ENCODE measurements at regions not wholly inside any gene's neighbourhood (a gene's known extent, or its start where the extent isn't known, plus 50 kb on each side); places are given as distances from the start of the nearest gene placed in this dataset.

- DNase-seq (ENCODE audit: low read depth): no peak
Observed at GRCh38 chr9:90306158-90306557, 336.5 kb downstream of the DIRAS2 start.

- no peak for DNase-seq (ENCODE audit: low read depth)
Observed at GRCh38 chr9:90307167-90307833, 335.3 kb downstream of the DIRAS2 start.

GRCh38 chr9:90307891-90308290, 334.7 kb downstream of the DIRAS2 start:
- no peak for DNase-seq (ENCODE audit: low read depth)

GRCh38 chr9:90308691-90309090, 333.9 kb downstream of the DIRAS2 start:
- DNase-seq (ENCODE audit: low read depth): no peak

- no peak for DNase-seq (ENCODE audit: low read depth)
Observed at GRCh38 chr9:90309809-90310520, 332.7 kb downstream of the DIRAS2 start.

GRCh38 chr9:90310521-90310876, 332.1 kb downstream of the DIRAS2 start:
- DNase-seq (ENCODE audit: low read depth): no peak

- no peak for DNase-seq (ENCODE audit: low read depth)
Observed at GRCh38 chr9:90311811-90312210, 330.8 kb downstream of the DIRAS2 start.

- no peak for DNase-seq (ENCODE audit: low read depth)
Observed at GRCh38 chr9:90322296-90322695, 320.3 kb downstream of the DIRAS2 start.

- DNase-seq (ENCODE audit: low read depth): no peak
Observed at GRCh38 chr9:90325913-90326653, 316.5 kb downstream of the DIRAS2 start.

- no peak for DNase-seq (ENCODE audit: low read depth)
Observed at GRCh38 chr9:90330231-90330630, 312.4 kb downstream of the DIRAS2 start.

- no peak for DNase-seq (ENCODE audit: low read depth)
Observed at GRCh38 chr9:90331826-90332575, 310.6 kb downstream of the DIRAS2 start.

GRCh38 chr9:90333226-90333625, 309.4 kb downstream of the DIRAS2 start:
- DNase-seq (ENCODE audit: low read depth): no peak

- no peak for DNase-seq (ENCODE audit: low read depth)
Observed at GRCh38 chr9:90340421-90340820, 302.2 kb downstream of the DIRAS2 start.

- no peak for DNase-seq (ENCODE audit: low read depth)
Observed at GRCh38 chr9:90342607-90343006, 300.0 kb downstream of the DIRAS2 start.

- DNase-seq (ENCODE audit: low read depth): peak; percentile 3
Observed at GRCh38 chr9:90343366-90343765, 299.3 kb downstream of the DIRAS2 start.

GRCh38 chr9:90343991-90344390, 298.6 kb downstream of the DIRAS2 start:
- DNase-seq (ENCODE audit: low read depth): no peak

GRCh38 chr9:90365666-90366065, 277.0 kb downstream of the DIRAS2 start:
- no peak for DNase-seq (ENCODE audit: low read depth)

GRCh38 chr9:90368241-90368640, 274.4 kb downstream of the DIRAS2 start:
- DNase-seq (ENCODE audit: low read depth): no peak

- DNase-seq (ENCODE audit: low read depth): no peak
Observed at GRCh38 chr9:90368928-90369327, 273.7 kb downstream of the DIRAS2 start.

- no peak for DNase-seq (ENCODE audit: low read depth)
Observed at GRCh38 chr9:90379771-90380170, 262.9 kb downstream of the DIRAS2 start.

- no peak for DNase-seq (ENCODE audit: low read depth)
Observed at GRCh38 chr9:90385146-90385545, 257.5 kb downstream of the DIRAS2 start.

All from M059J (cell line).